Neural progenitor cell (in vitro differentiated cells): ENCODE measurements at regions not wholly inside any gene's neighbourhood (a gene's known extent, or its start where the extent isn't known, plus 50 kb on each side); places are given as distances from the start of the nearest gene placed in this dataset.
"Not testable (repeated sequence)": the region's sequence is repeated elsewhere in the genome, so short reads cannot be mapped to it uniquely, and the experiment has no call there.

Source experiments
- DNase-seq: peaks from one replicate; pipeline ENCODE4 v3.0.0-alpha.2; 2016; ENCODE audit warnings: low spot score
- H2AFZ ChIP-seq: fragments of 200-600 bp; sonication (generic); replicated peaks from 2 replicates; pipeline ENCODE4 v1.6.1; 2016; ENCODE audit warnings: antibody characterized with exemption
- H3F3A ChIP-seq: fragments of 200-600 bp; sonication (generic); 2 replicates; pipeline ENCODE4 v1.6.1; 2016; ENCODE audit warnings: antibody characterized with exemption, low read depth
- H3K27ac ChIP-seq: fragments of 200-600 bp; sonication (generic); 2 replicates; pipeline ENCODE4 v1.5.1; 2016; ENCODE audit warnings: mild to moderate bottlenecking
- H3K27me3 ChIP-seq: fragments of 200-600 bp; sonication (generic); 2 replicates; pipeline ENCODE4 v1.6.1; 2016; ENCODE audit warnings: mild to moderate bottlenecking, moderate library complexity
- H3K36me3 ChIP-seq: fragments of 200-600 bp; sonication (generic); 2 replicates; pipeline ENCODE4 v1.5.1; 2016
- H3K4me1 ChIP-seq: fragments of 200-600 bp; sonication (generic); 2 replicates; pipeline ENCODE4 v1.6.1; 2016; ENCODE audit warnings: mixed run types
- H3K4me2 ChIP-seq: fragments of 200-600 bp; sonication (generic); 2 replicates; pipeline ENCODE4 v1.6.1; 2016
- H3K4me3 ChIP-seq: fragments of 200-600 bp; sonication (generic); 2 replicates; pipeline ENCODE4 v1.5.1; 2016
- H3K79me2 ChIP-seq: fragments of 200-600 bp; sonication (generic); 2 replicates; pipeline ENCODE4 v1.6.1; 2016; ENCODE audit warnings: low read depth
- H3K9ac ChIP-seq: fragments of 200-600 bp; sonication (generic); 2 replicates; pipeline ENCODE4 v1.6.1; 2016
- H3K9me3 ChIP-seq: fragments of 200-600 bp; sonication (generic); 2 replicates; pipeline ENCODE4 v1.5.1; 2016; ENCODE audit warnings: low read depth
- H4K20me1 ChIP-seq: fragments of 200-600 bp; sonication (generic); 2 replicates; pipeline ENCODE4 v1.6.1; 2016; ENCODE audit warnings: low read depth
- H3K27ac Mint-ChIP-seq: 3 replicates; pipeline ENCODE4 v1.8.0; 2021; ENCODE audit warnings: mixed read lengths
- H3K27me3 Mint-ChIP-seq: 2 replicates; pipeline ENCODE4 v1.8.0; 2022; ENCODE audit warnings: low read depth, mild to moderate bottlenecking, inconsistent platforms, moderate library complexity, mixed read lengths; ENCODE audit not compliant: insufficient read depth
- H3K36me3 Mint-ChIP-seq: 3 replicates; pipeline ENCODE4 v1.8.0; 2021; ENCODE audit warnings: mixed read lengths
- H3K4me1 Mint-ChIP-seq: 3 replicates; pipeline ENCODE4 v1.8.0; 2021; ENCODE audit warnings: mixed read lengths
- H3K4me3 Mint-ChIP-seq: 3 replicates; pipeline ENCODE4 v1.8.0; 2021; ENCODE audit warnings: mild to moderate bottlenecking, moderate library complexity, mixed read lengths
- H3K9me3 Mint-ChIP-seq: 3 replicates; pipeline ENCODE4 v1.8.0; 2020; ENCODE audit warnings: mixed read lengths
- CTCF ChIP-seq: fragments of 200-600 bp; sonication (generic); IDR thresholded peaks from 2 replicates; pipeline ENCODE4 v1.5.1; 2017; ENCODE audit warnings: antibody characterized with exemption, mild to moderate bottlenecking
- EZH2 ChIP-seq: fragments of 200-600 bp; sonication (generic); IDR thresholded peaks from 2 replicates; pipeline ENCODE4 v1.6.1; 2017; ENCODE audit warnings: antibody characterized with exemption, mild to moderate bottlenecking, moderate library complexity
- EZH2phosphoT487 ChIP-seq: fragments of 200-600 bp; sonication (generic); IDR thresholded peaks from 2 replicates; pipeline ENCODE4 v1.6.1; 2017; ENCODE audit warnings: antibody characterized with exemption

DNA sequence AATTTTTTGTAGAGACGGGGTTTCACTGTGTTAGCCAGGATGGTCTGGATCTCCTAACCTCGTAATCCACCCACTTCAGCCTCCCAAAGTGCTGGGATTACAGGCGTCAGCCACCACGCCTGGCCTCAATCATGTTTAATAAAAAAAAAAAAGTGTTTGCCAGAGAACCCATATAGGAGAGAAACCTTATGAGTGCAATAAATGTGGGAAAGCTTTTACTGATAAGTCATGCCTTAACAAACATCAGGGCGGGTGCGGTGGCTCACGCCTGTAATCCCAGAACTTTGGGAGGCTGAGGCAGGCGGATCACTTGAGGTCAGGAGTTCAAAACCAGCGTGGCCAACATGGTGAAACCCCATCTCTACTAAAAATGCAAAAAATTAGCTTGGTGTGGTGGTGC, 110.9 kb upstream of the PPP2R5A start:
- H3K36me3 ChIP-seq, H3K9me3 Mint-ChIP-seq: not testable (repeated sequence)

DNA sequence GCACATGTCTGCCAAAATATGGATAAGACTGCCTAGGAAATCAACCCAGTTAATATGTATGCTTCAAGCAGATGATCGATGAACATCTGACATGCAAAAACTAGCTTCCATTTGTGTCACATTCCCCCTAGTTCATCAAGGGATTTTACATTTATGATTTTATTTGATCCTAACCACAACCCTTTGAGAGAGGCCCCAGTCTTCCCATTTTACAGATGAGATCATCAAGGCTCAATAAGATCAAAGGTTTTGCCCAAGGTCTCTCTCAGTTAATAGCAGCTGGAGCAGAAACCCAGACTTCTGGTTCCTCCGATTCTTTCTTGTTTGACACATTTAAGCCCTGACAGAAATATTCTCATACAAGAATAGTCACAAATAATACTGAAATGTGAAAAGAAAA, 107.7 kb upstream of the PPP2R5A start:
- H3K27me3 Mint-ChIP-seq = peaks cover 6% of the 10 kb centered on the region
- peaks cover 7% of the 10 kb centered on the region for H3K4me1 Mint-ChIP-seq
- H3K79me2 ChIP-seq = no peaks in the 10 kb centered on the region
- H3K27me3 ChIP-seq = no peaks in the 10 kb centered on the region
- no peaks in the 10 kb centered on the region for H3K4me1 ChIP-seq
- H3K9me3 Mint-ChIP-seq = peaks cover 3% of the 10 kb centered on the region
- H3K4me3 ChIP-seq = no peak overlapping the region
- no peaks in the 10 kb centered on the region for H3K36me3 Mint-ChIP-seq
- no peak for DNase-seq
- no peak overlapping the region for H3K4me2 ChIP-seq
- no peak overlapping the region for H3K9ac ChIP-seq
- H3F3A ChIP-seq = no peaks in the 10 kb centered on the region
- H3K4me3 Mint-ChIP-seq = no peak overlapping the region
- H3K9me3 ChIP-seq = no peaks in the 10 kb centered on the region
- no peaks in the 10 kb centered on the region for H4K20me1 ChIP-seq
- no peak overlapping the region for H3K27ac ChIP-seq
- H3K27ac Mint-ChIP-seq = no peak overlapping the region
- H2AFZ ChIP-seq = no peak overlapping the region
- TF ChIP-seq CTCF (no peak), EZH2 (no peak), EZH2phosphoT487 (no peak)
- no peaks in the 10 kb centered on the region for H3K36me3 ChIP-seq

More for the DNA sequence above, 110.9 kb upstream of the PPP2R5A start:
- H3K4me1 Mint-ChIP-seq, H3K4me2 ChIP-seq, H3K9ac ChIP-seq, H2AFZ ChIP-seq, H3K27me3 ChIP-seq, H3K4me3 ChIP-seq, H3K4me3 Mint-ChIP-seq, H3F3A ChIP-seq, H3K27ac Mint-ChIP-seq, H3K9me3 ChIP-seq, H3K4me1 ChIP-seq, H4K20me1 ChIP-seq, H3K27ac ChIP-seq, H3K79me2 ChIP-seq, DNase-seq, H3K27me3 Mint-ChIP-seq, H3K36me3 Mint-ChIP-seq: not testable (repeated sequence)

DNA sequence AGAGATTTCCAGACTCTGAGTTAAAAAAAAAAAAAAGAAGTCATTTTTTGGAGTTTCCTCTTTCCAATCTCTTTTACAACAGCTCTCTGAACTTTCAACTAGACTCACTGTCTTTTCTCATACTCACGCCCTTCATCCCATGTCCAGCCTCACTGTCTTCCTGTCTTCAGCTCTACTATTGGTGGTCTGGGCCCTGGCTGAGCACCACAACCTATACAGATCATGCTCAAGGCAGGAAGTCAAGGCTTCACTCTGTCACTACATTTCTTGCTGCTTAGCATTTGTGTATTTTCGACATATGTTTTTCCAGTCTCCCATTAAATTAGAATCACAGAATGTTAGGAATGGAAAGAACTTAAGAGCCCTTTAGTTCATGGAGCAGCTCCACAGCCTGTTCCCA, 106.4 kb upstream of the PPP2R5A start:
- no peaks in the 10 kb centered on the region for H3F3A ChIP-seq
- Mint-ChIP-seq H3K9me3 (peaks cover 3% of the 10 kb centered on the region), H3K4me3 (no peak overlapping the region), H3K27me3 (peaks cover 6% of the 10 kb centered on the region), H3K4me1 (peaks cover 9% of the 10 kb centered on the region), H3K27ac (no peak overlapping the region), H3K36me3 (no peaks in the 10 kb centered on the region)
- no peaks in the 10 kb centered on the region for H4K20me1 ChIP-seq
- H3K79me2 ChIP-seq = no peaks in the 10 kb centered on the region
- no peak for DNase-seq
- H2AFZ ChIP-seq = no peak overlapping the region
- H3K9me3 ChIP-seq = no peaks in the 10 kb centered on the region
- no peak overlapping the region for H3K9ac ChIP-seq
- no peaks in the 10 kb centered on the region for H3K4me1 ChIP-seq
- no peaks in the 10 kb centered on the region for H3K36me3 ChIP-seq
- TF ChIP-seq EZH2 = no peak
- no peak for TF ChIP-seq EZH2phosphoT487
- TF ChIP-seq CTCF = no peak
- no peak overlapping the region for H3K4me2 ChIP-seq
- H3K27me3 ChIP-seq = no peaks in the 10 kb centered on the region
- no peak overlapping the region for H3K4me3 ChIP-seq
- no peak overlapping the region for H3K27ac ChIP-seq

- no peak for TF ChIP-seq EZH2
- no peak for TF ChIP-seq EZH2phosphoT487
- TF ChIP-seq CTCF = no peak
- H3K4me1 ChIP-seq = no peaks in the 10 kb centered on the region
- H3K27ac ChIP-seq = no peak overlapping the region
- H3K27me3 Mint-ChIP-seq = peaks cover 8% of the 10 kb centered on the region
- H3K27me3 ChIP-seq = no peaks in the 10 kb centered on the region
- H2AFZ ChIP-seq = no peak overlapping the region
- H3K4me2 ChIP-seq = no peak overlapping the region
- H3K9ac ChIP-seq = no peak overlapping the region
- H3K4me1 Mint-ChIP-seq = peaks cover 9% of the 10 kb centered on the region
- H3K36me3 Mint-ChIP-seq = no peaks in the 10 kb centered on the region
- peaks cover 3% of the 10 kb centered on the region for H3K9me3 Mint-ChIP-seq
- no peaks in the 10 kb centered on the region for H3K36me3 ChIP-seq
- no peaks in the 10 kb centered on the region for H4K20me1 ChIP-seq
- H3K4me3 Mint-ChIP-seq = no peak overlapping the region
- no peak for DNase-seq
- H3F3A ChIP-seq = no peaks in the 10 kb centered on the region
- no peaks in the 10 kb centered on the region for H3K9me3 ChIP-seq
- no peak overlapping the region for H3K27ac Mint-ChIP-seq
- no peaks in the 10 kb centered on the region for H3K79me2 ChIP-seq
- H3K4me3 ChIP-seq = no peak overlapping the region
Observed at GRCh38 chr1:212179394-212180076, 105.7 kb upstream of the PPP2R5A start.
